SK-N-SH (cell line): ENCODE measurements at regions not wholly inside any gene's neighbourhood (a gene's known extent, or its start where the extent isn't known, plus 50 kb on each side); places are given as distances from the start of the nearest gene placed in this dataset.

Source experiments
- CTCF ChIA-PET: fragments of 300-600, 350-600 bp; formaldehyde crosslinking; extraction: SDS; loops from one replicate; lab custom pipeline; 2021; lab: Yijun Ruan, JAX
- POLR2A ChIA-PET: fragments of 350-600 bp; sonication (Branson Sonifier 250); formaldehyde crosslinking; extraction: SDS; loops from one replicate; lab custom pipeline; 2020; ENCODE audit warnings: antibody characterized with exemption, inconsistent platforms; lab: Yijun Ruan, JAX
- DNase-seq: peaks from one replicate; pipeline ENCODE4 v3.0.0; 2012
- H2AFZ ChIP-seq: fragments of 200-600 bp; sonication (generic); 2 replicates; pipeline ENCODE4 v1.8.1; 2016; ENCODE audit warnings: antibody characterized with exemption, mild to moderate bottlenecking, low read depth
- H3F3A ChIP-seq: fragments of 200-600 bp; sonication (generic); replicated peaks from 2 replicates; pipeline ENCODE3; 2016; ENCODE audit warnings: antibody characterized with exemption, mild to moderate bottlenecking; ENCODE audit not compliant: insufficient read depth
- H3K27ac ChIP-seq, 2 experiments: fragments of 200-500 bp in 1 of 2; fragments of 200-600 bp in 1 of 2; sonication (Bioruptor generic) in 1 of 2; sonication (generic), shearing (Covaris generic) in 1 of 2; 2 replicates each; pipeline versions ENCODE4 v1.5.1 to v1.6.1; 2014 to 2016; ENCODE audit warnings: low read depth in 2 of 2, inconsistent platforms in 1 of 2, low read length in 1 of 2, mild to moderate bottlenecking in 1 of 2, mixed read lengths in 1 of 2
- H3K27me3 ChIP-seq: fragments of 200-600 bp; sonication (generic), shearing (Covaris generic); 2 replicates; pipeline ENCODE4 v1.6.1; 2016; ENCODE audit warnings: mixed run types; ENCODE audit not compliant: insufficient read depth
- H3K36me3 ChIP-seq, 2 experiments: fragments of 200-500 bp in 1 of 2; fragments of 200-600 bp in 1 of 2; sonication (Bioruptor generic) in 1 of 2; sonication (generic) in 1 of 2; replicated peaks in 1 of 2; 2 replicates each; pipeline versions ENCODE3 to v1.5.1; 2014 to 2016; ENCODE audit warnings: low read length in 1 of 2, mild to moderate bottlenecking in 1 of 2; ENCODE audit not compliant: insufficient read depth in 2 of 2, control insufficient read depth in 1 of 2
- H3K4me1 ChIP-seq, 2 experiments: fragments of 200-500 bp in 1 of 2; fragments of 200-600 bp in 1 of 2; sonication (Bioruptor generic) in 1 of 2; sonication (generic), shearing (Covaris generic) in 1 of 2; 2 replicates each; pipeline versions ENCODE4 v1.5.1 to v1.6.1; 2014 to 2016; ENCODE audit warnings: low read depth in 1 of 2, low read length in 1 of 2, mixed run types in 1 of 2; ENCODE audit not compliant: insufficient read depth in 2 of 2, control insufficient read depth in 1 of 2
- H3K4me2 ChIP-seq: fragments of 200-600 bp; sonication (generic), shearing (Covaris generic); 2 replicates; pipeline ENCODE4 v1.6.1; 2017; ENCODE audit warnings: mixed run types
- H3K4me3 ChIP-seq, 2 experiments: fragments of 200-500 bp in 1 of 2; fragments of 200-600 bp in 1 of 2; sonication (Bioruptor generic) in 1 of 2; sonication (generic), shearing (Covaris generic) in 1 of 2; 2 replicates each; pipeline versions ENCODE4 v1.5.1 to v1.8.1; 2014 to 2016; ENCODE audit warnings: low read depth in 2 of 2, inconsistent platforms in 1 of 2, low read length in 1 of 2, mild to moderate bottlenecking in 1 of 2, mixed read lengths in 1 of 2, moderate library complexity in 1 of 2
- H3K79me2 ChIP-seq: fragments of 200-600 bp; sonication (generic); 2 replicates; pipeline ENCODE4 v1.8.1; 2017; ENCODE audit warnings: mild to moderate bottlenecking; ENCODE audit not compliant: insufficient read depth
- H3K9ac ChIP-seq: fragments of 200-600 bp; sonication (generic); 2 replicates; pipeline ENCODE4 v1.6.1; 2017; ENCODE audit warnings: mixed run types
- H3K9me2 ChIP-seq: fragments of 200-600 bp; sonication (generic); 2 replicates; pipeline ENCODE4 v1.6.1; 2017; ENCODE audit warnings: mixed run types
- H3K9me3 ChIP-seq: fragments of 200-600 bp; sonication (generic); 2 replicates; pipeline ENCODE4 v1.6.1; 2017; ENCODE audit warnings: mixed run types, mild to moderate bottlenecking, moderate library complexity
- H4K20me1 ChIP-seq: fragments of 200-600 bp; sonication (generic); 2 replicates; pipeline ENCODE4 v1.6.1; 2017; ENCODE audit warnings: mild to moderate bottlenecking, mixed run types; ENCODE audit not compliant: insufficient read depth
- FOXJ3 ChIP-seq: sonication (generic); formaldehyde crosslinking; IDR thresholded peaks from 2 replicates; pipeline ENCODE4 v1.5.1; 2020; ENCODE audit warnings: mild to moderate bottlenecking, missing genetic modification reagents
- NRF1 ChIP-seq: IDR thresholded peaks from 2 replicates; pipeline ENCODE4 v1.6.1; 2012; ENCODE audit warnings: low read depth, mild to moderate bottlenecking, low read length
- POLR2AphosphoS5 ChIP-seq: IDR thresholded peaks from 2 replicates; pipeline ENCODE4 v1.6.1; 2012; ENCODE audit warnings: low read depth, low read length
- RAD21 ChIP-seq: IDR thresholded peaks from 2 replicates; pipeline ENCODE4 v1.6.1; 2012; ENCODE audit warnings: mild to moderate bottlenecking, low read length
- SIN3A ChIP-seq: IDR thresholded peaks from 2 replicates; pipeline ENCODE4 v1.6.1; 2012; ENCODE audit warnings: low read depth, mild to moderate bottlenecking, low read length, moderate library complexity, borderline replicate concordance
- SMC3 ChIP-seq: IDR thresholded peaks from 2 replicates; pipeline ENCODE4 v1.6.1; 2012; ENCODE audit warnings: low read depth, low read length, improper control_type of control experiment
- TCF12 ChIP-seq: IDR thresholded peaks from 2 replicates; pipeline ENCODE4 v1.4.0; 2012
- WGBS: methylation state at CpG from one replicate; pipeline ENCODE4 v1.1.6; 2017; ENCODE audit warnings: low lambda C conversion rate; 5-methylcytosine and 5-hydroxymethylcytosine counted together
- TF ChIP-seq, protein P1 (sequence below): IDR thresholded peaks from 2 replicates; pipeline ENCODE4; 2012
- TF ChIP-seq, protein P2 (sequence below): IDR thresholded peaks from 2 replicates; pipeline ENCODE4 v1.4.0; 2012; ENCODE audit warnings: low read depth
- TF ChIP-seq, protein P3 (sequence below): IDR thresholded peaks from 2 replicates; pipeline ENCODE4 v1.4.0; 2012; ENCODE audit warnings: low read depth, borderline replicate concordance
- TF ChIP-seq, protein P4 (sequence below): IDR thresholded peaks from 2 replicates; pipeline ENCODE4 v1.4.0; 2012; ENCODE audit warnings: low read depth, borderline replicate concordance
- TF ChIP-seq, protein P5 (sequence below): fragments of 150-350 bp; IDR thresholded peaks from 2 replicates; pipeline ENCODE4 v1.6.1; 2017; ENCODE audit warnings: antibody characterized with exemption, low read length, low read depth, borderline replicate concordance
- TF ChIP-seq, protein P6 (sequence below): IDR thresholded peaks from 2 replicates; pipeline ENCODE4 v1.6.1; 2012; ENCODE audit warnings: mild to moderate bottlenecking, low read depth, low read length, moderate library complexity

DNA sequence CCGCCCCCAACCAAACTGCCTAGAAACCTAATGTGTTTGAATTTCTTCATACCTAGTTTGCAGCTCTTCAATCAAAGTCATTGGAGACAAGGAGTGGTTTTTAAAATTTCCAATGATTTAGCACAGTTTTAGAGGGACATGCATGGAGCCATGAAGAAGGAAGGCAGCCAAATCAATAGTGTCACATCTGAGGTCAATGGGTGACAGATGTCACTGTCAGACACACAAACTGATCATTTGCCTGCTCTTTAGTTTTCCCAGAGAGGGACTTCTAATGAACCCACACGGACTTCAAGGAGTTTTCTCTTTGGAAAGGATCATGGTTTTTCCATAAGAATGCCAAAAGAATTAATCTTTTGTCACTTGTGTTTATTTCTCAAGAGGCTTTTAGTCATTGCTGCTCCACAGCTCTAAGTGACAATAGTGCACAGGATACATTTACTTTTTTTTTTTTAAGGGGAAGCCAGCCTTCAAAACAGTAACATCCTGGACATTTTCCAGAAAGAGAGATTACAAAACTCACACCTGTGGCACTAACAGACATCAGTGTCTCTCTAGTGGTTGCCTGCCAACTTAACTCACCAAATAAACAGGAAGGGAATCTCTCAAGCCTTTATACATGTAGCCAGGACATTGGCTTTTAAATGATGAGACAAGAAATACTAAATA is 251.1 kb upstream of the DIAPH2 start:
- TF ChIP-seq TCF12 = no peak
- ChIA-PET CTCF (no interaction called here), POLR2A (no interaction called here)
- Histone ChIP-seq H3K27me3 (no peaks in the 10 kb centered on the region), H3K79me2 (no peaks in the 10 kb centered on the region), H2AFZ (no peak overlapping the region), H3K9ac (no peak overlapping the region), H3K9me3 (no peaks in the 10 kb centered on the region), H3K4me3 (no peak overlapping the region), H3K4me2 (no peak overlapping the region), H3K27ac (no peak overlapping the region), H3K9me2 (no peaks in the 10 kb centered on the region), H4K20me1 (no peaks in the 10 kb centered on the region), H3K4me1 (no peaks in the 10 kb centered on the region), H3F3A (peaks cover 18% of the 10 kb centered on the region), H3K36me3 (no peaks in the 10 kb centered on the region)
- no peak for DNase-seq
- 52% methylated on average over 2 of the region's 2 CpGs for WGBS

DNA sequence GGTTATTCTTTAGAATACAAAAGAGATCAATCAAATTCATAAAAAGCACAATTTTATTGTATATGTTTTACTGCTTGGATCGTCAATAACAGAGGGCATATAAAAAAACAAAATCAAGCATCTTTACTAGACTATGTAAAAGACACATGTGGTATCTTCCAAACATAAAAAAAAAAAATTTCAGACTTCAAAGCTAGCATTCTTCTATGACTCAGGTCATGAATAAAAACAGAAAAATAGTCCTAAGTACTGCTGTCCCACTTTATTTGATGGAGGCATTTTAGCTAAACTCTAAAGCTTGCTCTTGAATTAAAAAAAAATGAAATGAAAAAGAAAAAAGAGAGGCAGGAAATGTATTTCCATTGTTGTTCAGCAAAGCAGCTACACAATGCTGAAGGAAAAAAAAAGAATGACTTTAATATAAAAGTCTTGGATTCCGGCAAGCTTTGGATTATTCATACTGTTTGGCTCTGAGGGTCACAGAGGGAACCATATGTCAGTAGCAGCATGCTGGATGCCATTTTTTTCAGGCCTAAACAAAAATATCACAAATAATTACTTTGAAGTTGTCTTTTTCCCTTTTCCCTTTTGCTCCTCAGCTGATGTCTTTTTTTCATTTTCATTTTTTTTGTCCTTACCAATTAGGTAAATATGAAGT is 249.1 kb upstream of the DIAPH2 start:
- no peaks in the 10 kb centered on the region for H3K9me2 ChIP-seq
- 26% methylated on average over 2 of the region's 2 CpGs for WGBS
- H3K79me2 ChIP-seq = no peaks in the 10 kb centered on the region
- H3K4me2 ChIP-seq = no peak overlapping the region
- ChIA-PET CTCF (no interaction called here), POLR2A (no interaction called here)
- no peak overlapping the region for H2AFZ ChIP-seq
- H3F3A ChIP-seq = peaks cover 18% of the 10 kb centered on the region
- H3K27ac ChIP-seq = peak overlapping the region; percentile 72 to 75; a peak in 3 of 4 replicates
- no peaks in the 10 kb centered on the region for H3K27me3 ChIP-seq
- peak overlapping the region; percentile 21; the same call in 1 of the 2 replicates for H3K9ac ChIP-seq
- H3K4me3 ChIP-seq = no peak overlapping the region
- no peak for DNase-seq
- no peaks in the 10 kb centered on the region for H3K9me3 ChIP-seq
- H4K20me1 ChIP-seq = no peaks in the 10 kb centered on the region
- H3K36me3 ChIP-seq = no peaks in the 10 kb centered on the region
- no peaks in the 10 kb centered on the region for H3K4me1 ChIP-seq
- TF ChIP-seq POLR2AphosphoS5 (no peak), NRF1 (no peak), RAD21 (no peak), FOXJ3 (CRISPR knock-in tag) (no peak), SIN3A (no peak), SMC3 (no peak)
- TF ChIP-seq, protein P1, sequence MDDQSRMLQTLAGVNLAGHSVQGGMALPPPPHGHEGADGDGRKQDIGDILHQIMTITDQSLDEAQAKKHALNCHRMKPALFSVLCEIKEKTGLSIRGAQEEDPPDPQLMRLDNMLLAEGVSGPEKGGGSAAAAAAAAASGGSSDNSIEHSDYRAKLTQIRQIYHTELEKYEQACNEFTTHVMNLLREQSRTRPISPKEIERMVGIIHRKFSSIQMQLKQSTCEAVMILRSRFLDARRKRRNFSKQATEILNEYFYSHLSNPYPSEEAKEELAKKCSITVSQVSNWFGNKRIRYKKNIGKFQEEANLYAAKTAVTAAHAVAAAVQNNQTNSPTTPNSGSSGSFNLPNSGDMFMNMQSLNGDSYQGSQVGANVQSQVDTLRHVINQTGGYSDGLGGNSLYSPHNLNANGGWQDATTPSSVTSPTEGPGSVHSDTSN = no peak
- TF ChIP-seq, protein P2, sequence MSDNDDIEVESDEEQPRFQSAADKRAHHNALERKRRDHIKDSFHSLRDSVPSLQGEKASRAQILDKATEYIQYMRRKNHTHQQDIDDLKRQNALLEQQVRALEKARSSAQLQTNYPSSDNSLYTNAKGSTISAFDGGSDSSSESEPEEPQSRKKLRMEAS = no peak
- TF ChIP-seq, protein P3, sequence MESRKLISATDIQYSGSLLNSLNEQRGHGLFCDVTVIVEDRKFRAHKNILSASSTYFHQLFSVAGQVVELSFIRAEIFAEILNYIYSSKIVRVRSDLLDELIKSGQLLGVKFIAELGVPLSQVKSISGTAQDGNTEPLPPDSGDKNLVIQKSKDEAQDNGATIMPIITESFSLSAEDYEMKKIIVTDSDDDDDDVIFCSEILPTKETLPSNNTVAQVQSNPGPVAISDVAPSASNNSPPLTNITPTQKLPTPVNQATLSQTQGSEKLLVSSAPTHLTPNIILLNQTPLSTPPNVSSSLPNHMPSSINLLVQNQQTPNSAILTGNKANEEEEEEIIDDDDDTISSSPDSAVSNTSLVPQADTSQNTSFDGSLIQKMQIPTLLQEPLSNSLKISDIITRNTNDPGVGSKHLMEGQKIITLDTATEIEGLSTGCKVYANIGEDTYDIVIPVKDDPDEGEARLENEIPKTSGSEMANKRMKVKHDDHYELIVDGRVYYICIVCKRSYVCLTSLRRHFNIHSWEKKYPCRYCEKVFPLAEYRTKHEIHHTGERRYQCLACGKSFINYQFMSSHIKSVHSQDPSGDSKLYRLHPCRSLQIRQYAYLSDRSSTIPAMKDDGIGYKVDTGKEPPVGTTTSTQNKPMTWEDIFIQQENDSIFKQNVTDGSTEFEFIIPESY = no peak
- TF ChIP-seq, protein P4, sequence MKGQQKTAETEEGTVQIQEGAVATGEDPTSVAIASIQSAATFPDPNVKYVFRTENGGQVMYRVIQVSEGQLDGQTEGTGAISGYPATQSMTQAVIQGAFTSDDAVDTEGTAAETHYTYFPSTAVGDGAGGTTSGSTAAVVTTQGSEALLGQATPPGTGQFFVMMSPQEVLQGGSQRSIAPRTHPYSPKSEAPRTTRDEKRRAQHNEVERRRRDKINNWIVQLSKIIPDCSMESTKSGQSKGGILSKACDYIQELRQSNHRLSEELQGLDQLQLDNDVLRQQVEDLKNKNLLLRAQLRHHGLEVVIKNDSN = no peak
- TF ChIP-seq, protein P5, sequence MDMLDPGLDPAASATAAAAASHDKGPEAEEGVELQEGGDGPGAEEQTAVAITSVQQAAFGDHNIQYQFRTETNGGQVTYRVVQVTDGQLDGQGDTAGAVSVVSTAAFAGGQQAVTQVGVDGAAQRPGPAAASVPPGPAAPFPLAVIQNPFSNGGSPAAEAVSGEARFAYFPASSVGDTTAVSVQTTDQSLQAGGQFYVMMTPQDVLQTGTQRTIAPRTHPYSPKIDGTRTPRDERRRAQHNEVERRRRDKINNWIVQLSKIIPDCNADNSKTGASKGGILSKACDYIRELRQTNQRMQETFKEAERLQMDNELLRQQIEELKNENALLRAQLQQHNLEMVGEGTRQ = no peak
- TF ChIP-seq, protein P6, sequence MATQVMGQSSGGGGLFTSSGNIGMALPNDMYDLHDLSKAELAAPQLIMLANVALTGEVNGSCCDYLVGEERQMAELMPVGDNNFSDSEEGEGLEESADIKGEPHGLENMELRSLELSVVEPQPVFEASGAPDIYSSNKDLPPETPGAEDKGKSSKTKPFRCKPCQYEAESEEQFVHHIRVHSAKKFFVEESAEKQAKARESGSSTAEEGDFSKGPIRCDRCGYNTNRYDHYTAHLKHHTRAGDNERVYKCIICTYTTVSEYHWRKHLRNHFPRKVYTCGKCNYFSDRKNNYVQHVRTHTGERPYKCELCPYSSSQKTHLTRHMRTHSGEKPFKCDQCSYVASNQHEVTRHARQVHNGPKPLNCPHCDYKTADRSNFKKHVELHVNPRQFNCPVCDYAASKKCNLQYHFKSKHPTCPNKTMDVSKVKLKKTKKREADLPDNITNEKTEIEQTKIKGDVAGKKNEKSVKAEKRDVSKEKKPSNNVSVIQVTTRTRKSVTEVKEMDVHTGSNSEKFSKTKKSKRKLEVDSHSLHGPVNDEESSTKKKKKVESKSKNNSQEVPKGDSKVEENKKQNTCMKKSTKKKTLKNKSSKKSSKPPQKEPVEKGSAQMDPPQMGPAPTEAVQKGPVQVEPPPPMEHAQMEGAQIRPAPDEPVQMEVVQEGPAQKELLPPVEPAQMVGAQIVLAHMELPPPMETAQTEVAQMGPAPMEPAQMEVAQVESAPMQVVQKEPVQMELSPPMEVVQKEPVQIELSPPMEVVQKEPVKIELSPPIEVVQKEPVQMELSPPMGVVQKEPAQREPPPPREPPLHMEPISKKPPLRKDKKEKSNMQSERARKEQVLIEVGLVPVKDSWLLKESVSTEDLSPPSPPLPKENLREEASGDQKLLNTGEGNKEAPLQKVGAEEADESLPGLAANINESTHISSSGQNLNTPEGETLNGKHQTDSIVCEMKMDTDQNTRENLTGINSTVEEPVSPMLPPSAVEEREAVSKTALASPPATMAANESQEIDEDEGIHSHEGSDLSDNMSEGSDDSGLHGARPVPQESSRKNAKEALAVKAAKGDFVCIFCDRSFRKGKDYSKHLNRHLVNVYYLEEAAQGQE = no peak
